ENCODE measurements at regions not wholly inside any gene's neighbourhood (a gene's known extent, or its start where the extent isn't known, plus 50 kb on each side); places are given as distances from the start of the nearest gene placed in this dataset.

GRCh38 chr9:116094846-116095245 lies 58.7 kb upstream of the PAPPA start:
- CTCF ChIA-PET: no interaction called here
- no peak overlapping the region for H3K4me3 ChIP-seq (ENCODE audit: low read depth, low read length)
- no peak for TF ChIP-seq CTCF (IDR thresholded peaks at IDR 0.05; ENCODE audit: insufficient read depth, low read depth, low read length)
- H3K36me3 ChIP-seq (ENCODE audit: control insufficient read depth, insufficient read depth, low read length): no peaks in the 10 kb centered on the region
- no peaks in the 10 kb centered on the region for H3K27me3 ChIP-seq (ENCODE audit: control insufficient read depth, insufficient read depth, low read length)
- DNase-seq (ENCODE audit: low read depth): no peak
- POLR2A ChIA-PET: no interaction called here

GRCh38 chr9:116095403-116095802 lies 58.2 kb upstream of the PAPPA start:
- no peaks in the 10 kb centered on the region for H3K27me3 ChIP-seq (ENCODE audit: control insufficient read depth, insufficient read depth, low read length)
- CTCF ChIA-PET: no interaction called here
- no peaks in the 10 kb centered on the region for H3K36me3 ChIP-seq (ENCODE audit: control insufficient read depth, insufficient read depth, low read length)
- H3K4me3 ChIP-seq (ENCODE audit: low read depth, low read length): no peak overlapping the region
- POLR2A ChIA-PET: no interaction called here
- DNase-seq (ENCODE audit: low read depth): no peak
- TF ChIP-seq CTCF (IDR thresholded peaks at IDR 0.05; ENCODE audit: insufficient read depth, low read depth, low read length): no peak

- TF ChIP-seq CTCF (IDR thresholded peaks at IDR 0.05; ENCODE audit: insufficient read depth, low read depth, low read length): no peak
- ChIA-PET POLR2A (no interaction called here), CTCF (no interaction called here)
- no peak for DNase-seq (ENCODE audit: low read depth)
- H3K27me3 ChIP-seq (ENCODE audit: control insufficient read depth, insufficient read depth, low read length): no peaks in the 10 kb centered on the region
- H3K4me3 ChIP-seq (ENCODE audit: low read depth, low read length): no peak overlapping the region
- no peaks in the 10 kb centered on the region for H3K36me3 ChIP-seq (ENCODE audit: control insufficient read depth, insufficient read depth, low read length)
These were observed 57.5 kb upstream of the PAPPA start for GRCh38 chr9:116096046-116096445.

GRCh38 chr9:116096853-116097252 lies 56.7 kb upstream of the PAPPA start:
- H3K27me3 ChIP-seq (ENCODE audit: control insufficient read depth, insufficient read depth, low read length): no peaks in the 10 kb centered on the region
- TF ChIP-seq CTCF (IDR thresholded peaks at IDR 0.05; ENCODE audit: insufficient read depth, low read depth, low read length): no peak
- DNase-seq (ENCODE audit: low read depth): no peak
- H3K36me3 ChIP-seq (ENCODE audit: control insufficient read depth, insufficient read depth, low read length): no peaks in the 10 kb centered on the region
- CTCF ChIA-PET: no interaction called here
- POLR2A ChIA-PET: interaction anchor here (0.6 kb wide), 1 partner anchor 497 kb away, joined by 3 read pairs; no protein-coding TSS in a partner anchor
- no peak overlapping the region for H3K4me3 ChIP-seq (ENCODE audit: low read depth, low read length)

- TF ChIP-seq CTCF (IDR thresholded peaks at IDR 0.05; ENCODE audit: insufficient read depth, low read depth, low read length): no peak
- no peaks in the 10 kb centered on the region for H3K36me3 ChIP-seq (ENCODE audit: control insufficient read depth, insufficient read depth, low read length)
- ChIA-PET CTCF (no interaction called here), POLR2A (no interaction called here)
- H3K27me3 ChIP-seq (ENCODE audit: control insufficient read depth, insufficient read depth, low read length): no peaks in the 10 kb centered on the region
- DNase-seq (ENCODE audit: low read depth): no peak
- H3K4me3 ChIP-seq (ENCODE audit: low read depth, low read length): no peak overlapping the region
These were observed 55.1 kb upstream of the PAPPA start for GRCh38 chr9:116098476-116098875.
